ENCODE measurements at regions not wholly inside any gene's neighbourhood (a gene's known extent, or its start where the extent isn't known, plus 50 kb on each side); places are given as distances from the start of the nearest gene placed in this dataset.

DNA sequence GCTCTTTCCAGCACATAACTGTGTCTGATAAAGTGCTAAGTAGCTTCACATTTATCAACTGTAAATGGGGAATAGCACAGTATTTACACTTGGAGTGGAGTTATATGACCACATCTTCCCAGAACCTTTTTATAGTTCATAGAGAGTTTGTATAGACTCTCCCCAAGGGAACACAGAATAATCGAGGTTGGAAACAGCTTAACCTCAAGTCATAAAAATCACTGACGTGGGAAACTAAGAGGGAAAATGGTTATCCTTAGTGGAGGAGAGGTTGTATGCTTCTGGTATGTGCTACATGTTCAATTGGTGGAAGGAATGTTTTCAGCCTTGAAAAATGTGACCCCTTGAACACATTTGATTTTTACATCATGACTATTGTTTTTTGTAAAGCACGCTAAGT lies 167.9 kb upstream of the KIAA1217 start:
- TF ChIP-seq, protein P1, sequence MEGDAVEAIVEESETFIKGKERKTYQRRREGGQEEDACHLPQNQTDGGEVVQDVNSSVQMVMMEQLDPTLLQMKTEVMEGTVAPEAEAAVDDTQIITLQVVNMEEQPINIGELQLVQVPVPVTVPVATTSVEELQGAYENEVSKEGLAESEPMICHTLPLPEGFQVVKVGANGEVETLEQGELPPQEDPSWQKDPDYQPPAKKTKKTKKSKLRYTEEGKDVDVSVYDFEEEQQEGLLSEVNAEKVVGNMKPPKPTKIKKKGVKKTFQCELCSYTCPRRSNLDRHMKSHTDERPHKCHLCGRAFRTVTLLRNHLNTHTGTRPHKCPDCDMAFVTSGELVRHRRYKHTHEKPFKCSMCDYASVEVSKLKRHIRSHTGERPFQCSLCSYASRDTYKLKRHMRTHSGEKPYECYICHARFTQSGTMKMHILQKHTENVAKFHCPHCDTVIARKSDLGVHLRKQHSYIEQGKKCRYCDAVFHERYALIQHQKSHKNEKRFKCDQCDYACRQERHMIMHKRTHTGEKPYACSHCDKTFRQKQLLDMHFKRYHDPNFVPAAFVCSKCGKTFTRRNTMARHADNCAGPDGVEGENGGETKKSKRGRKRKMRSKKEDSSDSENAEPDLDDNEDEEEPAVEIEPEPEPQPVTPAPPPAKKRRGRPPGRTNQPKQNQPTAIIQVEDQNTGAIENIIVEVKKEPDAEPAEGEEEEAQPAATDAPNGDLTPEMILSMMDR (IDR thresholded peaks at IDR 0.05), result no peak
- H3K4me3 Mint-ChIP-seq (ENCODE audit: unreplicated experiment), result no peak overlapping the region
- DNase-seq (ENCODE audit: low spot score), result no peak
- no peak overlapping the region for H3K27ac Mint-ChIP-seq (ENCODE audit: unreplicated experiment)
- no peaks in the 10 kb centered on the region for H3K9me3 Mint-ChIP-seq (ENCODE audit: low read depth)
- H3K4me1 Mint-ChIP-seq (ENCODE audit: low read depth), result no peaks in the 10 kb centered on the region
- no peaks in the 10 kb centered on the region for H3K36me3 Mint-ChIP-seq (ENCODE audit: low read depth)
- H3K27me3 Mint-ChIP-seq (ENCODE audit: low read depth), result no peaks in the 10 kb centered on the region

DNA sequence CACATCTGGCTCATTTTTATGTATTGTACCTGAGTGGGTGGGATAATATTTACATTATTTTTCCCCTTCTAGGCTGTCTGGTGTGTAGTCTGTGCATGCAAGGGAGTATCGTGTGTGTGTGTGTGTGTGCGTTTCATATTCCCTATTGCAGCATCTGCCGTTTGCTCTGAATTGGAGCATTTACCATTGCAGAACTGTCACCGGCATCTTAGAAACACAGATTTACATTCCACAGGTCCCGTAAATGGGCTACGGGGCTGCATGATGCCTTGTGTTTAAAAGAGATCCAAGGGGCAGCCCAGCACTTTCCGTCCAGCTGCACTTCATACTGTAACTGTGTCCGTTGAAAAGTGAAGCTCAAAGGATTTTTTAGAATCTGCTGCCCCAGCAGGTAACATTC lies 167.1 kb upstream of the KIAA1217 start:
- Mint-ChIP-seq H3K36me3 (ENCODE audit: low read depth) (no peaks in the 10 kb centered on the region), H3K4me1 (ENCODE audit: low read depth) (no peaks in the 10 kb centered on the region), H3K27me3 (ENCODE audit: low read depth) (no peaks in the 10 kb centered on the region), H3K27ac (ENCODE audit: unreplicated experiment) (no peak overlapping the region), H3K9me3 (ENCODE audit: low read depth) (no peaks in the 10 kb centered on the region), H3K4me3 (ENCODE audit: unreplicated experiment) (no peak overlapping the region)
- TF ChIP-seq, protein P1 (IDR thresholded peaks at IDR 0.05), result no peak
- no peak for DNase-seq (ENCODE audit: low spot score)

DNA sequence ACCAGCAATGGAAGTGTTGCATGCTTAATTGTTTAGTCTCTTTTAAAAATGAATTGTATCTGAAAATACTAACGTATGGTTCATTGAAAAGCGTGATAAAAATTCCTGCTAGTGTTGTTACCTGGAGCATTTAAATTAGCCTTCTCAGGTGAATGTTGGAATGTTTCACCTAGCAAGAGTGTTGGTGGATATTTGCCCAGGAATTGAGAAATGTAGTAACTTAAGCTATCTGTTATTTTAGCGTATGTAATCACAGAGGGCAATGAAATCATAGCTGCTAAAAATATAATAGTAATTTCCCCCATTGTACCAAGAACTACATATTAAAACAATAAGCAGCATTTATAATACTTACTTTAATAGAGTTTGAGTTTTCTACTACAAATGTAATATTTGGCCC lies 166.1 kb upstream of the KIAA1217 start:
- Mint-ChIP-seq H3K27ac (ENCODE audit: unreplicated experiment) (no peak overlapping the region), H3K4me1 (ENCODE audit: low read depth) (no peaks in the 10 kb centered on the region), H3K36me3 (ENCODE audit: low read depth) (no peaks in the 10 kb centered on the region), H3K27me3 (ENCODE audit: low read depth) (no peaks in the 10 kb centered on the region), H3K4me3 (ENCODE audit: unreplicated experiment) (no peak overlapping the region), H3K9me3 (ENCODE audit: low read depth) (no peaks in the 10 kb centered on the region)
- TF ChIP-seq, protein P1 (IDR thresholded peaks at IDR 0.05), result no peak
- no peak for DNase-seq (ENCODE audit: low spot score)

DNA sequence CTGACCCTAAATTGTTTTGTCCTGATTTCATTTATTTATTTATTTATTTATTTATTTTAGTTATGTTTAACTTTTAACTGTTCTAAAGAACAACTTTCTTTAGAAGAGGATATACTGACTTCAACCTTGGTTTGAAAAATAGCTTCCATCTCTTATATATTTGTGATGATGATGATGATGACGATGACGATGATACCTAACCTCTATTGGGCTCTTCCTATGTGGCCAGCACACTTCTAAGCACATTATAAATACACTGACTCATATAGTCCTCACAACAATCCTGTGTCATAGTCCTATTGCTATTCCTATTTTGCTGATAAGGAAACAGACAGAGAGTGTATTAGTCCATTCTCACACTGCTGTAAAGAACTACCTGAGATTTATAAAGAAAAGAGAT lies 162.9 kb upstream of the KIAA1217 start:
- DNase-seq (ENCODE audit: low spot score), result no peak
- Mint-ChIP-seq H3K36me3 (ENCODE audit: low read depth) (no peaks in the 10 kb centered on the region), H3K27ac (ENCODE audit: unreplicated experiment) (no peak overlapping the region), H3K4me3 (ENCODE audit: unreplicated experiment) (no peak overlapping the region), H3K9me3 (ENCODE audit: low read depth) (peaks cover 10% of the 10 kb centered on the region), H3K27me3 (ENCODE audit: low read depth) (no peaks in the 10 kb centered on the region), H3K4me1 (ENCODE audit: low read depth) (no peaks in the 10 kb centered on the region)
- TF ChIP-seq, protein P1 (IDR thresholded peaks at IDR 0.05), result no peak

DNA sequence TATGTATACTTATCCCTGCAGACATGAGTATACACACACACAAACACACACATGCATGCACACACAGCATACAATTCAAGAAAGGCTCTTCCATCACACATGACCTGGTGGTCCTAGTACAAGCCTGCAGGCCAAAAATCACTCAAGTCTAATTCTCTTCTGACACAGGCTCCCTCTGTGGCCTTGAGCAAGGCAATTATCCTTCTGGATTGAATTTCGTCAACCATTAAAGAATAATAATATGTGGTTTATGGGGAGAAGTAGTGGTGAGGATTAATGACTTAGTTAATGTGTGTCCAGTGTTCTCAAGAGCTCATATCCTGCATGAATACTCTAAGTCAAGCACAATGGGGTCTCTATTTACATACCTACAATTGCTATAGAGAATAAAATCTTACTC lies 161.8 kb upstream of the KIAA1217 start:
- DNase-seq (ENCODE audit: low spot score), result no peak
- TF ChIP-seq, protein P1 (IDR thresholded peaks at IDR 0.05), result no peak
- Mint-ChIP-seq H3K36me3 (ENCODE audit: low read depth) (no peaks in the 10 kb centered on the region), H3K27me3 (ENCODE audit: low read depth) (no peaks in the 10 kb centered on the region), H3K4me1 (ENCODE audit: low read depth) (no peaks in the 10 kb centered on the region), H3K9me3 (ENCODE audit: low read depth) (peaks cover 13% of the 10 kb centered on the region), H3K27ac (ENCODE audit: unreplicated experiment) (no peak overlapping the region), H3K4me3 (ENCODE audit: unreplicated experiment) (no peak overlapping the region)
